HEK293 (cell line): ENCODE measurements at regions not wholly inside any gene's neighbourhood (a gene's known extent, or its start where the extent isn't known, plus 50 kb on each side); places are given as distances from the start of the nearest gene placed in this dataset.

Source experiments
- ATF2 ChIP-seq: fragments of 450-650 bp; formaldehyde crosslinking; IDR thresholded peaks from 2 replicates; pipeline ENCODE4 v1.5.1; 2016; ENCODE audit warnings: missing biosample characterization, missing genetic modification characterization, low read depth
- CTCF ChIP-seq: fragments of 450-650 bp; formaldehyde crosslinking; IDR thresholded peaks from 2 replicates; pipeline ENCODE4 v1.5.1; 2016; ENCODE audit warnings: missing biosample characterization, missing genetic modification characterization
- SP2 ChIP-seq: fragments of 450-650 bp; formaldehyde crosslinking; IDR thresholded peaks from 2 replicates; pipeline ENCODE4 v1.5.1; 2016; ENCODE audit warnings: missing biosample characterization, missing genetic modification characterization
- ZNF121 ChIP-seq: fragments of 450-650 bp; formaldehyde crosslinking; IDR thresholded peaks from 2 replicates; pipeline ENCODE4 v1.5.1; 2016; ENCODE audit warnings: missing biosample characterization, missing genetic modification characterization

- TF ChIP-seq ATF2 (no peak), CTCF (no peak), SP2 (tag by site-specific recombination) (no peak), ZNF121 (tag by site-specific recombination) (no peak)
These were observed 395.7 kb upstream of the ST6GAL2 start for GRCh38 chr2:107281637-107282036.
